SH-SY5Y (cell line): ENCODE measurements at regions not wholly inside any gene's neighbourhood (a gene's known extent, or its start where the extent isn't known, plus 50 kb on each side); places are given as distances from the start of the nearest gene placed in this dataset.

Source experiments
- GATA2 ChIP-seq: IDR thresholded peaks from 2 replicates; pipeline ENCODE4 v1.6.1; 2011; ENCODE audit warnings: mild to moderate bottlenecking, low read depth, low read length
- GATA3 ChIP-seq: IDR thresholded peaks from 2 replicates; pipeline ENCODE4 v1.6.1; 2011; ENCODE audit warnings: low read depth, mild to moderate bottlenecking, low read length, moderate library complexity

DNA sequence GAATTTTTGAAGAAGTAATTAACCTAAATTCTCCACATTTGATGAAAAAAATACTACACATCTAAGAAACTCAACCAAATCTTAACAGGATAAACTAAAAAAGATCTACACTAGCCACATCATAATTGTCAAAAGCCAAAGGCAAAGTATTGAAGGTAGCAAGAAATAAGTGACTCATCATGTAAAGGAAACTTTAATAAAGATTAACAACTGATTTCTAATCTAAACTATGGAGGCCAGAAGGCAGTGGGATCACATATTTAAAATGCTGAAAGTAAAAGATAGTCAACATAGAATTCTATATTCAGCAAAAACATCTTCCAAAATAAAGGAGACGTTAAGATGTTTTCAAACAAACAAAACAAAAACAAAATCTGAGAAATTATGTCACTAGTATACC lies 2002.9 kb downstream of the MAT2B start:
- TF ChIP-seq GATA2 (no peak), GATA3 (no peak)
